ENCODE measurements at regions not wholly inside any gene's neighbourhood (a gene's known extent, or its start where the extent isn't known, plus 50 kb on each side); places are given as distances from the start of the nearest gene placed in this dataset.

GRCh38 chr19:28956961-28957360 lies 256.0 kb downstream of the UQCRFS1 start:
- TF ChIP-seq SPI1 (IDR thresholded peaks at IDR 0.05; ENCODE audit: borderline replicate concordance, low read depth) = no peak
- TF ChIP-seq POLR2AphosphoS5 (IDR thresholded peaks at IDR 0.05; ENCODE audit: low read depth) = no peak
- no peak for TF ChIP-seq REST (IDR thresholded peaks at IDR 0.05; ENCODE audit: insufficient replicate concordance, low read depth)
- TF ChIP-seq GABPA (IDR thresholded peaks at IDR 0.05; ENCODE audit: low read depth) = no peak
- TF ChIP-seq CTCF (IDR thresholded peaks at IDR 0.05; ENCODE audit: insufficient read depth, low read length) = no peak
- Histone ChIP-seq H3K27me3 (ENCODE audit: insufficient read depth, poor library complexity, severe bottlenecking) (no peaks in the 10 kb centered on the region), H3K4me3 (replicated peaks; ENCODE audit: insufficient read depth, low read length) (no peak overlapping the region), H3K27ac (replicated peaks) (no peak overlapping the region)
- DNase-seq (ENCODE audit: low read depth in 1 of 2, low spot score in 1 of 2) = no peak

- Histone ChIP-seq H3K4me3 (replicated peaks; ENCODE audit: insufficient read depth, low read length) (no peak overlapping the region), H3K27me3 (ENCODE audit: insufficient read depth, poor library complexity, severe bottlenecking) (no peaks in the 10 kb centered on the region), H3K27ac (replicated peaks) (no peak overlapping the region)
- no peak for DNase-seq (ENCODE audit: low read depth in 1 of 2, low spot score in 1 of 2)
- TF ChIP-seq GABPA (IDR thresholded peaks at IDR 0.05; ENCODE audit: low read depth) (no peak), POLR2AphosphoS5 (IDR thresholded peaks at IDR 0.05; ENCODE audit: low read depth) (no peak), CTCF (IDR thresholded peaks at IDR 0.05; ENCODE audit: insufficient read depth, low read length) (no peak), SPI1 (IDR thresholded peaks at IDR 0.05; ENCODE audit: borderline replicate concordance, low read depth) (no peak), REST (IDR thresholded peaks at IDR 0.05; ENCODE audit: insufficient replicate concordance, low read depth) (no peak)
These were observed 256.5 kb downstream of the UQCRFS1 start for GRCh38 chr19:28956421-28956820.

- TF ChIP-seq CTCF (IDR thresholded peaks at IDR 0.05; ENCODE audit: insufficient read depth, low read length) (no peak), GABPA (IDR thresholded peaks at IDR 0.05; ENCODE audit: low read depth) (no peak), SPI1 (IDR thresholded peaks at IDR 0.05; ENCODE audit: borderline replicate concordance, low read depth) (no peak), REST (IDR thresholded peaks at IDR 0.05; ENCODE audit: insufficient replicate concordance, low read depth) (no peak), POLR2AphosphoS5 (IDR thresholded peaks at IDR 0.05; ENCODE audit: low read depth) (no peak)
- H3K27me3 ChIP-seq (ENCODE audit: insufficient read depth, poor library complexity, severe bottlenecking) = no peaks in the 10 kb centered on the region
- no peak overlapping the region for H3K4me3 ChIP-seq (replicated peaks; ENCODE audit: insufficient read depth, low read length)
- H3K27ac ChIP-seq (replicated peaks) = no peak overlapping the region
- no peak for DNase-seq (ENCODE audit: low read depth in 1 of 2, low spot score in 1 of 2)
These were observed 263.4 kb downstream of the UQCRFS1 start for GRCh38 chr19:28949535-28949934.
